HepG2 (cell line): ENCODE measurements at regions not wholly inside any gene's neighbourhood (a gene's known extent, or its start where the extent isn't known, plus 50 kb on each side); places are given as distances from the start of the nearest gene placed in this dataset.

Experiments used
- ATAC-seq: fragments of 200-7000 bp; cut with Tn5 transposase; 3 replicates; pipeline ENCODE4 v1.9.1; 2020; ENCODE audit warnings: mild to moderate bottlenecking, moderate library complexity
- BruUV-seq: library from RNA; stranded (reverse); fragments of 400-500 nt; replicated peaks from 2 replicates; lab custom pipeline; 2021; lab: Mats Ljungman, UMichigan
- CTCF ChIA-PET: fragments of 300-600 bp; formaldehyde crosslinking; extraction: SDS; loops from one replicate; lab custom pipeline; 2021; ENCODE audit warnings: low total read pairs, inconsistent platforms, low intra/inter-chr PET ratio; lab: Yijun Ruan, JAX
- POLR2A ChIA-PET: fragments of 350-600 bp; sonication (Branson Sonifier 250); formaldehyde crosslinking; loops from one replicate; lab custom pipeline; 2020; ENCODE audit warnings: antibody characterized with exemption, inconsistent platforms; lab: Yijun Ruan, JAX
- DNase-seq: peaks from one replicate; pipeline ENCODE4 v3.0.0-alpha.2; 2015; ENCODE audit warnings: low spot score
- FAIRE-seq: peaks from 3 replicates; lab custom pipeline; 2011; peaks lifted over from hg19 to GRCh38; lab: Jason Lieb, UNC
- H2AFZ ChIP-seq: one replicate; pipeline ENCODE4 v1.6.1; 2011; ENCODE audit warnings: low read length, inconsistent platforms
- H3K27ac ChIP-seq: fragments of 300-600 bp; 3 replicates; pipeline ENCODE4 v1.8.0; 2011; ENCODE audit warnings: mixed run types, mild to moderate bottlenecking, mixed read lengths, low read length, inconsistent platforms; ENCODE audit not compliant: insufficient read depth; ENCODE audit errors: extremely low read length
- H3K27me3 ChIP-seq, 2 experiments: fragments of 200-600 bp in 1 of 2; 2 replicates in 1 of 2; 3 replicates in 1 of 2; pipeline versions ENCODE4 v1.6.0 to v1.8.0; 2011; ENCODE audit warnings: low read length in 2 of 2, mild to moderate bottlenecking in 2 of 2, moderate library complexity in 2 of 2, inconsistent platforms in 1 of 2; ENCODE audit not compliant: insufficient read depth in 2 of 2, control insufficient read depth in 1 of 2
- H3K36me3 ChIP-seq, 2 experiments: fragments of 200-600 bp in 1 of 2; replicated peaks in 1 of 2; 2 replicates in 1 of 2; 3 replicates in 1 of 2; pipeline versions ENCODE4 v1.5.1 to v1.8.0; 2011; ENCODE audit warnings: low read length in 2 of 2, inconsistent platforms in 1 of 2; ENCODE audit not compliant: insufficient read depth in 2 of 2, control insufficient read depth in 1 of 2
- H3K4me1 ChIP-seq: 2 replicates; pipeline ENCODE4 v1.5.1; 2012; ENCODE audit warnings: low read length, inconsistent platforms; ENCODE audit not compliant: insufficient read depth
- H3K4me2 ChIP-seq: 2 replicates; pipeline ENCODE4 v1.6.0; 2011; ENCODE audit warnings: low read depth, low read length, inconsistent platforms
- H3K4me3 ChIP-seq, 3 experiments: fragments of 200-600 bp in 1 of 3; sonication (generic), shearing (Covaris generic) in 1 of 3; replicated peaks in 1 of 3; 2 replicates each; pipeline ENCODE4 v1.5.1; 2011 to 2016; ENCODE audit warnings: low read length in 3 of 3, inconsistent platforms in 2 of 3, low read depth in 2 of 3, mild to moderate bottlenecking in 2 of 3, control low read depth in 1 of 3, mixed read lengths in 1 of 3; ENCODE audit not compliant: insufficient read depth in 1 of 3
- H3K79me2 ChIP-seq: one replicate; pipeline ENCODE4 v1.6.1; 2011; ENCODE audit warnings: low read length, inconsistent platforms; ENCODE audit not compliant: insufficient read depth
- H3K9ac ChIP-seq: 2 replicates; pipeline ENCODE4 v1.6.0; 2011; ENCODE audit warnings: mild to moderate bottlenecking, low read depth, low read length, inconsistent platforms; ENCODE audit not compliant: insufficient read depth
- H3K9me3 ChIP-seq: 2 replicates; pipeline ENCODE4 v1.5.1; 2012; ENCODE audit warnings: mild to moderate bottlenecking, low read length
- H4K20me1 ChIP-seq: 2 replicates; pipeline ENCODE4 v1.6.0; 2011; ENCODE audit warnings: inconsistent platforms, mild to moderate bottlenecking, low read length, moderate library complexity; ENCODE audit not compliant: insufficient read depth
- IRX3 ChIP-seq: sonication (generic); formaldehyde crosslinking; IDR thresholded peaks from 2 replicates; pipeline ENCODE4 v1.8.1; 2023; ENCODE audit warnings: mild to moderate bottlenecking, low read depth, missing genetic modification reagents, borderline replicate concordance
- ZNF510 ChIP-seq: sonication (generic); formaldehyde crosslinking; IDR thresholded peaks from 2 replicates; pipeline ENCODE4 v1.4.0; 2020; ENCODE audit warnings: low read depth, mild to moderate bottlenecking, missing genetic modification reagents
- WGBS: methylation state at CpG from one replicate; pipeline ENCODE4 v1.1.6; 2017; ENCODE audit warnings: low lambda C conversion rate; 5-methylcytosine and 5-hydroxymethylcytosine counted together
- in situ Hi-C: cut with HindIII; loops from 2 replicates; pipeline ENCODE4 v1.10.0; 2017; ENCODE audit warnings: low pct_unique_long_range_greater_than_20kb; ENCODE audit not compliant: extremely low pct_ligation_motif_present
- intact Hi-C: fragments of 100-400 bp; cut with micrococcal nuclease; formaldehyde crosslinking; loops from one replicate; pipeline ENCODE4 v1.10.0; 2022; ENCODE audit not compliant: unreplicated experiment
- TF ChIP-seq, protein P1 (sequence below), 2 experiments: fragments of 450-650 bp in 1 of 2; sonication (generic) in 1 of 2; formaldehyde crosslinking; IDR thresholded peaks; 2 replicates each; pipeline versions ENCODE4 v1.5.0 to v1.8.0; 2020 to 2022; ENCODE audit warnings: mild to moderate bottlenecking in 1 of 2, missing genetic modification reagents in 1 of 2
- TF ChIP-seq, protein P2 (sequence below): sonication (generic); formaldehyde crosslinking; IDR thresholded peaks from 2 replicates; pipeline ENCODE4 v1.4.0; 2020; ENCODE audit warnings: missing genetic modification reagents
- TF ChIP-seq, protein P3 (sequence below): sonication (generic); formaldehyde crosslinking; IDR thresholded peaks from 2 replicates; pipeline ENCODE4 v1.9.0; 2021; ENCODE audit warnings: missing genetic modification reagents, borderline replicate concordance

DNA sequence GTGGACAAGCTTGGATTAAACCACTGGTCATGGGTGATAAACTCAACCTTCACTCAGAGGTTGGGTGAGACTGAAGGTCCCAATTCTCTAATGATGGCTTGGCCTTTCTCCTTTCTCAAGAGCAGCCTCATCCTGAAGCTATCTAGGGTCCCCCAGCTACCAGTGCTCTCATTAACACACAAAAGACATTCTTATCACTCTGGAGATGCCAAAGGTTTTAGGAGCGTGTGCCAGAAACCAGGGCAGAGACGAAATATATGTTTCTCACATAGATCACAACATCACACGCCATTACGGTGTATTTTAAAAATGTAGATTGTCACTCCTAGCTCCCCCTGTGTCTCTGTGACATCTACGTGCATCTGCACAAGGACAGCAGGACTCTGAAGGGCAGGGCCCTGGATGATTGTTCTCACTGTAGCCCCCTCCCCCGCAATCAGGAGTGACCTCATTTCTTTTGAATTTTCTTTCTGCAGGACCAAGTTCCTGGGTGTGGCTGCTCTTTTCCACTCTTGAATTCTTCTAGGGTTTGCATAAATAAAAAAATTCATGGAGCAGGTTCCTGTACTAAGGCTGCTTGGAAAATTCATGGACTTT, 311.3 kb downstream of the GADD45G start:
- Histone ChIP-seq H4K20me1 (no peaks in the 10 kb centered on the region), H3K79me2 (no peaks in the 10 kb centered on the region), H2AFZ (no peak overlapping the region), H3K27ac (no peak overlapping the region), H3K36me3 (no peaks in the 10 kb centered on the region), H3K4me3 (no peak overlapping the region), H3K27me3 (no peaks in the 10 kb centered on the region; a peak in 1 of 5 replicates), H3K9me3 (no peaks in the 10 kb centered on the region), H3K4me2 (no peak overlapping the region), H3K4me1 (no peaks in the 10 kb centered on the region), H3K9ac (no peak overlapping the region)
- intact Hi-C loops: no loop called here
- no peak for DNase-seq
- no TSS peak for BruUV-seq
- in situ Hi-C loops: loop anchor here (10.0 kb wide), 1 partner anchor 179 kb away; no protein-coding TSS in a partner anchor
- ATAC-seq: no peak
- ChIA-PET POLR2A (no interaction called here), CTCF (no interaction called here)
- no peak for TF ChIP-seq ZNF510 (CRISPR knock-in tag)
- TF ChIP-seq, protein P1, sequence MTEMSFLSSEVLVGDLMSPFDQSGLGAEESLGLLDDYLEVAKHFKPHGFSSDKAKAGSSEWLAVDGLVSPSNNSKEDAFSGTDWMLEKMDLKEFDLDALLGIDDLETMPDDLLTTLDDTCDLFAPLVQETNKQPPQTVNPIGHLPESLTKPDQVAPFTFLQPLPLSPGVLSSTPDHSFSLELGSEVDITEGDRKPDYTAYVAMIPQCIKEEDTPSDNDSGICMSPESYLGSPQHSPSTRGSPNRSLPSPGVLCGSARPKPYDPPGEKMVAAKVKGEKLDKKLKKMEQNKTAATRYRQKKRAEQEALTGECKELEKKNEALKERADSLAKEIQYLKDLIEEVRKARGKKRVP (CRISPR knock-in tag; IDR thresholded peaks at IDR 0.05): no peak
- TF ChIP-seq, protein P2, sequence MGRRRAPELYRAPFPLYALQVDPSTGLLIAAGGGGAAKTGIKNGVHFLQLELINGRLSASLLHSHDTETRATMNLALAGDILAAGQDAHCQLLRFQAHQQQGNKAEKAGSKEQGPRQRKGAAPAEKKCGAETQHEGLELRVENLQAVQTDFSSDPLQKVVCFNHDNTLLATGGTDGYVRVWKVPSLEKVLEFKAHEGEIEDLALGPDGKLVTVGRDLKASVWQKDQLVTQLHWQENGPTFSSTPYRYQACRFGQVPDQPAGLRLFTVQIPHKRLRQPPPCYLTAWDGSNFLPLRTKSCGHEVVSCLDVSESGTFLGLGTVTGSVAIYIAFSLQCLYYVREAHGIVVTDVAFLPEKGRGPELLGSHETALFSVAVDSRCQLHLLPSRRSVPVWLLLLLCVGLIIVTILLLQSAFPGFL (CRISPR knock-in tag): no peak
- TF ChIP-seq IRX3 (CRISPR knock-in tag): no peak
- TF ChIP-seq, protein P3, sequence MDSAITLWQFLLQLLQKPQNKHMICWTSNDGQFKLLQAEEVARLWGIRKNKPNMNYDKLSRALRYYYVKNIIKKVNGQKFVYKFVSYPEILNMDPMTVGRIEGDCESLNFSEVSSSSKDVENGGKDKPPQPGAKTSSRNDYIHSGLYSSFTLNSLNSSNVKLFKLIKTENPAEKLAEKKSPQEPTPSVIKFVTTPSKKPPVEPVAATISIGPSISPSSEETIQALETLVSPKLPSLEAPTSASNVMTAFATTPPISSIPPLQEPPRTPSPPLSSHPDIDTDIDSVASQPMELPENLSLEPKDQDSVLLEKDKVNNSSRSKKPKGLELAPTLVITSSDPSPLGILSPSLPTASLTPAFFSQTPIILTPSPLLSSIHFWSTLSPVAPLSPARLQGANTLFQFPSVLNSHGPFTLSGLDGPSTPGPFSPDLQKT: no peak
- WGBS: 33% methylated on average over 6 of the region's 6 CpGs
- FAIRE-seq: no peak
